ENCODE measurements at regions not wholly inside any gene's neighbourhood (a gene's known extent, or its start where the extent isn't known, plus 50 kb on each side); places are given as distances from the start of the nearest gene placed in this dataset.
A peak's percentile ranks its signal among the peaks of the same experiment; 100 is the strongest.

DNA sequence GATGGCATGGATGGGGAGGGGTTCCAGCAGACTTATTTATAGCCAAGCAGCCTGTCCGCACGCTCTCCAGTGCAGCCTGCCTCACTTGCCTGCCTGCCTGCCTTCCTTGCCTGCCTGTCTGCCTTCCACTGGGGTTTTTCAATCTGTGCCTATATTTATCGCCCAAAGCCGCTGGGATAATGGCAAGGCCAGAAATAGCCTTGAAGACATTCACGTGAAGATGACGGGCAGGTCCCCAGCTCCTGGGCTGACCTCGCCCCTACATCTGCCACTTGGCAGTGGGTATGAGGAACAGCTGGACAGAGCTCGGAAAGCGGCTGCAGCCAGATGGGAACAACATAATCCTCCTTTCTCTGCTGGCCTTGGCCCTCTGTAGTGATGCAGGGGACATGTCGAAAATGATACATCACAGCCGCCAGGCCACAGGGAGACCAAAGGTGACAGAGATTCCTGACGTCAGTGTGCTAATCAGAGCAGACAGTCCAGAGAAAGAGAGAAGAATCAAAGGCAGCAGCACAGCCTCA, 53.3 kb downstream of the PITPNM2 start:
- DNase-seq, result peak; percentile 81
- H3K36me3 ChIP-seq, result no peaks in the 10 kb centered on the region
- no peaks in the 10 kb centered on the region for H3K27me3 ChIP-seq
- intact Hi-C loops (cut with DNase I), result no loop called here
- peaks cover 0 to 63% (median 53%) of the 10 kb centered on the region in 4 donors for H3K4me1 ChIP-seq
- WGBS, 2 donors, result 80 to 82% methylated on average over 12 of the region's 12 CpGs
- H3K9me3 ChIP-seq, result no peaks in the 10 kb centered on the region
- H3K27ac ChIP-seq, result peak overlapping the region; percentile 45 to 72 (median 58)
- TF ChIP-seq, protein P1, sequence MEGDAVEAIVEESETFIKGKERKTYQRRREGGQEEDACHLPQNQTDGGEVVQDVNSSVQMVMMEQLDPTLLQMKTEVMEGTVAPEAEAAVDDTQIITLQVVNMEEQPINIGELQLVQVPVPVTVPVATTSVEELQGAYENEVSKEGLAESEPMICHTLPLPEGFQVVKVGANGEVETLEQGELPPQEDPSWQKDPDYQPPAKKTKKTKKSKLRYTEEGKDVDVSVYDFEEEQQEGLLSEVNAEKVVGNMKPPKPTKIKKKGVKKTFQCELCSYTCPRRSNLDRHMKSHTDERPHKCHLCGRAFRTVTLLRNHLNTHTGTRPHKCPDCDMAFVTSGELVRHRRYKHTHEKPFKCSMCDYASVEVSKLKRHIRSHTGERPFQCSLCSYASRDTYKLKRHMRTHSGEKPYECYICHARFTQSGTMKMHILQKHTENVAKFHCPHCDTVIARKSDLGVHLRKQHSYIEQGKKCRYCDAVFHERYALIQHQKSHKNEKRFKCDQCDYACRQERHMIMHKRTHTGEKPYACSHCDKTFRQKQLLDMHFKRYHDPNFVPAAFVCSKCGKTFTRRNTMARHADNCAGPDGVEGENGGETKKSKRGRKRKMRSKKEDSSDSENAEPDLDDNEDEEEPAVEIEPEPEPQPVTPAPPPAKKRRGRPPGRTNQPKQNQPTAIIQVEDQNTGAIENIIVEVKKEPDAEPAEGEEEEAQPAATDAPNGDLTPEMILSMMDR (IDR thresholded peaks at IDR 0.05), result no peak
- TF ChIP-seq POLR2AphosphoS5 (IDR thresholded peaks at IDR 0.05) (peak; percentile 14 to 74 (median 66)), POLR2A (IDR thresholded peaks at IDR 0.05) (no peak), EP300 (IDR thresholded peaks at IDR 0.05) (peak in 1 of 4 donors; percentile 22)
- no peak overlapping the region for H3K4me3 ChIP-seq

DNA sequence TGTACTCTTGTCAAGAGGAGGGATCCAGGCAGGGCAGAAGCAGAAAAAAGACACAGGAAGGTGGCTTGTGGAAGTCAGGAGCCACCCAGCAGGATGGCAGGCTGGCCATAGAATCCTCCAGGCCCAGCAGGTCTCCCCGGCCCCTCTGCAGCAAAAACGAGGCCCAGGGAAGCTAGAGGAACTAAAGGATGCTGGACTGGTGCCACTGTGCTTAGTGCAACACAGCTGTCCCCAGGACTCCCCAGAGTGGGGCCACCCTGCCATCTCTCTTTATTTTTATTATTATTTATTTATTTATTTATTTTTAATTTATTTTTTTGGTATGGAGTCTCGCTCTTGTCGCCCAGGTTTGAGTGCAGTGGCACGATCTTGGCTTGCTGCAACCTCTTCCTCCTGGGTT, 54.1 kb downstream of the PITPNM2 start:
- Histone ChIP-seq H3K4me3 (no peak overlapping the region), H3K4me1 (peaks cover 0 to 63% (median 53%) of the 10 kb centered on the region in 4 donors), H3K27me3 (no peaks in the 10 kb centered on the region), H3K36me3 (no peaks in the 10 kb centered on the region), H3K9me3 (no peaks in the 10 kb centered on the region), H3K27ac (peak overlapping the region; percentile 45 to 72 (median 58))
- no peak for DNase-seq
- TF ChIP-seq EP300 (IDR thresholded peaks at IDR 0.05) (no peak), POLR2AphosphoS5 (IDR thresholded peaks at IDR 0.05) (no peak), POLR2A (IDR thresholded peaks at IDR 0.05) (no peak)
- TF ChIP-seq, protein P1 (IDR thresholded peaks at IDR 0.05), result no peak
- intact Hi-C loops (cut with DNase I), result no loop called here
- WGBS, 2 donors, result 86 to 87% methylated on average over 5 of the region's 5 CpGs

DNA sequence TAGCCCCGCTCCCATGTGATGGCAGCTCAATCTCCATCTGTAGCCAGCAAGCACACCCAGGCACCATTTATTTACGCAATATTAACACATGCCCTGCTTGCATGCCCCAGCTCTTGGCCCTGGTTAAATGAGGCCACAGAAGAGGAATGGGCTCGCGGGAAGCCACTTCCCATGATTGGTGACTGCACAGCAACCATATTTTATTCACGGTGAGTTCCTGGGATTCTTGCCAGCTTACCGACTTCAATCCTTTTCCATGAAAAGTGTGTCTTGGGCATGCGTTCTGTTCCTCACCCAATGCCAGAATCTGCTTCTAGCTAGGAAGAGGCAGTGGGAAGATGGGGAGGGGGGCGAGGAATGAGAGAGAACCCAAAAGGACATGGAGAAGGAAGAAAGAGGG, 54.7 kb downstream of the PITPNM2 start:
- WGBS, 2 donors, result 88 to 90% methylated on average over 8 of the region's 8 CpGs
- no peaks in the 10 kb centered on the region for H3K9me3 ChIP-seq
- no peak for TF ChIP-seq POLR2AphosphoS5 (IDR thresholded peaks at IDR 0.05)
- TF ChIP-seq, protein P1 (IDR thresholded peaks at IDR 0.05), result no peak
- H3K4me3 ChIP-seq, result no peak overlapping the region
- DNase-seq, result no peak
- intact Hi-C loops (cut with DNase I), result no loop called here
- peaks cover 0 to 63% (median 53%) of the 10 kb centered on the region in 4 donors for H3K4me1 ChIP-seq
- no peaks in the 10 kb centered on the region for H3K36me3 ChIP-seq
- no peaks in the 10 kb centered on the region for H3K27me3 ChIP-seq
- peak overlapping the region in 3 of 4 donors; percentile 51 to 72 (median 68) for H3K27ac ChIP-seq

DNA sequence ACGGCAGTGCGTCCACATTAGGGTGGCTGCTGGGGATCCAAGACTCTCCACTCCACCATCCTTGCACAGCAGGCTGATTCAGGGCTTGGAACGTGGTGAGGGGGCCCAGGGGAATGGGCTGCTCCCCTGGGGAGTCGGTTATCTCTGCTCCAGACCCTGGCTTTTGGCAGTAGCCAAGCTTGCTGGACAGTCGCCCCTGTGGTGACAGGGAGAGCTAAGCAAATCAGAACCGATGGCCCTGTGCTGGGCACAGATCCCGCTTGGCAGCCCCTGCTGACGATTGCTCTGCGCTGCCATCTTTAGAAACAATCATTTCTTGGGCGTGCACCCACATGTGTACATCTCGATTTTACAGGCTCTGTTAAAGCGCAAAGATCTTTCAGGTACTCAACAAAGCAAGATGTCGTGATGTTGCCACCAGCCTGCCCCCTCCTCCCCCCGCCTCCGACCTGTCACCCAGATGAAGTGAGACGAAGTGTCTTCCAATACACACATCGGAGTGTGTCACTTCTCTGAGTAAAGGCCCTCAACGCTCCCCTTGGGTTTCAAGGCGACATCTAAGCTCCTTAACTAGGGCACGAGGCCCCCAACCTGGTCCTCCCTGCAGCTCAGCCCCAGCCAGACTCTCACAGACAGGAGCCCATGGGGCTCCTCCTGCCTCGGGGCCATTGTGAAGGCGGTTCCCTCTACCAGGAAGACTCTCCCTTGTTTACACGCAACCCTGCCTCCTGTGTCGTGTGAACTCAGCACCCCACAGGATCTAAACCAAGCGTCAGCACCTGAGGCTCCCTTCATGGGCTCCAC, 55.6 kb downstream of the PITPNM2 start:
- DNase-seq, result no peak
- Histone ChIP-seq H3K4me3 (no peak overlapping the region), H3K36me3 (no peaks in the 10 kb centered on the region), H3K27me3 (no peaks in the 10 kb centered on the region), H3K4me1 (peaks cover 0 to 63% (median 53%) of the 10 kb centered on the region in 4 donors), H3K9me3 (no peaks in the 10 kb centered on the region), H3K27ac (peak overlapping the region; percentile 48 to 72 (median 62))
- intact Hi-C loops (cut with DNase I), result no loop called here
- TF ChIP-seq, protein P1 (IDR thresholded peaks at IDR 0.05), result no peak
- 86% methylated on average over 25 of the region's 25 CpGs for WGBS, 2 donors
